Right atrium auricular region (tissue), 2 donors: ENCODE measurements at regions not wholly inside any gene's neighbourhood (a gene's known extent, or its start where the extent isn't known, plus 50 kb on each side); places are given as distances from the start of the nearest gene placed in this dataset.
A peak's percentile ranks its signal among the peaks of the same experiment; 100 is the strongest.

Experiments
- DNase-seq: peaks from one replicate; pipeline ENCODE4 v3.0.0-alpha.2; 2019; ENCODE audit warnings: low spot score
- H3K27ac ChIP-seq, 2 donors: fragments of 200-600 bp; sonication (generic); 1 replicate in 1 of 2; 2 replicates in 1 of 2; pipeline ENCODE4 v1.5.1; 2016 to 2019
- H3K27me3 ChIP-seq, 2 donors: fragments of 200-600 bp; sonication (generic); one replicate each; pipeline versions ENCODE4 v1.5.1 to v1.6.0; 2017 to 2019
- H3K36me3 ChIP-seq: fragments of 200-600 bp; sonication (generic); one replicate; pipeline ENCODE4 v1.5.1; 2016
- H3K4me1 ChIP-seq, 2 donors: fragments of 200-600 bp; sonication (generic); one replicate each; pipeline versions ENCODE4 v1.5.1 to v1.6.0; 2017 to 2019
- H3K4me3 ChIP-seq, 2 donors: fragments of 200-600 bp; sonication (generic); 1 replicate in 1 of 2; 2 replicates in 1 of 2; pipeline ENCODE4 v1.5.1; 2017 to 2019; ENCODE audit warnings: mild to moderate bottlenecking in 1 of 2, moderate library complexity in 1 of 2
- H3K9me3 ChIP-seq, 2 donors: fragments of 200-600 bp; sonication (generic); one replicate each; pipeline ENCODE4 v1.5.1; 2019
- CTCF ChIP-seq, 2 donors: fragments of 200-600 bp; sonication (generic); IDR thresholded peaks; one replicate each; pipeline ENCODE4 v1.5.1; 2019; ENCODE audit warnings: antibody characterized with exemption in 2 of 2

- Histone ChIP-seq H3K4me1 (no peaks in the 10 kb centered on the region), H3K27me3 (no peaks in the 10 kb centered on the region), H3K36me3 (no peaks in the 10 kb centered on the region), H3K4me3 (no peak overlapping the region), H3K9me3 (no peaks in the 10 kb centered on the region), H3K27ac (peak overlapping the region in 1 of 2 donors; percentile 10)
- TF ChIP-seq CTCF (IDR thresholded peaks at IDR 0.05): no peak
- DNase-seq: no peak
Measured at GRCh38 chr6:87825821-87826221, 123.8 kb upstream of the AKIRIN2 start.

- Histone ChIP-seq H3K36me3 (no peaks in the 10 kb centered on the region), H3K4me1 (no peaks in the 10 kb centered on the region), H3K9me3 (no peaks in the 10 kb centered on the region), H3K4me3 (no peak overlapping the region), H3K27ac (peak overlapping the region in 1 of 2 donors; percentile 10), H3K27me3 (no peaks in the 10 kb centered on the region)
- no peak for DNase-seq
- TF ChIP-seq CTCF (IDR thresholded peaks at IDR 0.05): no peak
Measured at GRCh38 chr6:87824958-87825491, 123.0 kb upstream of the AKIRIN2 start.

- DNase-seq: no peak
- TF ChIP-seq CTCF (IDR thresholded peaks at IDR 0.05): no peak
- Histone ChIP-seq H3K27me3 (no peaks in the 10 kb centered on the region), H3K4me3 (no peak overlapping the region), H3K27ac (no peak overlapping the region), H3K36me3 (no peaks in the 10 kb centered on the region), H3K9me3 (no peaks in the 10 kb centered on the region), H3K4me1 (no peaks in the 10 kb centered on the region)
Measured at GRCh38 chr6:87822011-87822410, 120.0 kb upstream of the AKIRIN2 start.

GRCh38 chr6:87820343-87820984 lies 118.4 kb upstream of the AKIRIN2 start:
- H3K4me3 ChIP-seq: no peak overlapping the region

GRCh38 chr6:87817183-87817582 lies 115.2 kb upstream of the AKIRIN2 start:
- no peak overlapping the region for H3K4me3 ChIP-seq
- no peaks in the 10 kb centered on the region for H3K9me3 ChIP-seq
- no peak overlapping the region for H3K27ac ChIP-seq
- H3K27me3 ChIP-seq: no peaks in the 10 kb centered on the region
- DNase-seq: no peak
- H3K4me1 ChIP-seq: no peaks in the 10 kb centered on the region
- TF ChIP-seq CTCF (IDR thresholded peaks at IDR 0.05): no peak
- H3K36me3 ChIP-seq: no peaks in the 10 kb centered on the region

More at GRCh38 chr6:87820343-87820984, 118.4 kb upstream of the AKIRIN2 start:
- Histone ChIP-seq H3K36me3 (no peaks in the 10 kb centered on the region), H3K9me3 (no peaks in the 10 kb centered on the region), H3K27me3 (no peaks in the 10 kb centered on the region), H3K27ac (no peak overlapping the region), H3K4me1 (no peaks in the 10 kb centered on the region)
- no peak for TF ChIP-seq CTCF (IDR thresholded peaks at IDR 0.05)
- no peak for DNase-seq

GRCh38 chr6:87815449-87815848 lies 113.4 kb upstream of the AKIRIN2 start:
- no peak for DNase-seq
- no peaks in the 10 kb centered on the region for H3K9me3 ChIP-seq
- H3K4me1 ChIP-seq: no peaks in the 10 kb centered on the region
- TF ChIP-seq CTCF (IDR thresholded peaks at IDR 0.05): no peak
- no peak overlapping the region for H3K27ac ChIP-seq
- H3K36me3 ChIP-seq: no peaks in the 10 kb centered on the region
- H3K27me3 ChIP-seq: no peaks in the 10 kb centered on the region
- no peak overlapping the region for H3K4me3 ChIP-seq
